ENCODE measurements at regions not wholly inside any gene's neighbourhood (a gene's known extent, or its start where the extent isn't known, plus 50 kb on each side); places are given as distances from the start of the nearest gene placed in this dataset.

- no peak overlapping the region for H2BK20ac ChIP-seq (ENCODE audit: low read depth, low read length, poor library complexity, severe bottlenecking)
- peaks cover 1% of the 10 kb centered on the region; the same call in 1 of the 2 replicates for H3K4me1 ChIP-seq (ENCODE audit: insufficient read depth, low read length)
Measured at GRCh38 chr16:85447693-85448313, 165.3 kb upstream of the GSE1 start.

More at GRCh38 chr16:85447693-85448313, 165.3 kb upstream of the GSE1 start:
- H3K79me2 ChIP-seq (ENCODE audit: insufficient read depth, low read length): no peaks in the 10 kb centered on the region
- no peak overlapping the region for H3K56ac ChIP-seq (ENCODE audit: insufficient read length, low read depth, low read length)
- H3K9ac ChIP-seq (ENCODE audit: extremely low read depth, insufficient read length, low read length): no peak overlapping the region
- peaks cover 21 to 41% of the 10 kb centered on the region in 2 experiments for H3K4me1 Mint-ChIP-seq
- no peak overlapping the region for H3K27ac ChIP-seq (ENCODE audit: insufficient read length, low read depth, low read length)
- no peak overlapping the region for H3K23ac ChIP-seq (ENCODE audit: insufficient read length, low read depth, low read length)
- H3K18ac ChIP-seq (ENCODE audit: insufficient read length, low read depth, low read length): no peak overlapping the region
- DNase-seq: no peak
- H3K79me1 ChIP-seq (ENCODE audit: insufficient read depth, low read depth, low read length, poor library complexity, severe bottlenecking): no peaks in the 10 kb centered on the region
- no peaks in the 10 kb centered on the region for H3K27me3 ChIP-seq (ENCODE audit: insufficient read depth, low read length)
- H3T11ph ChIP-seq (ENCODE audit: low read length): no peak overlapping the region
- H4K5ac ChIP-seq (ENCODE audit: insufficient read length, low read depth, low read length): no peak overlapping the region
- no peak overlapping the region for H2BK15ac ChIP-seq (ENCODE audit: low read depth, low read length)
- no peaks in the 10 kb centered on the region for H3K9me3 Mint-ChIP-seq
- no peak overlapping the region for H2BK12ac ChIP-seq (ENCODE audit: insufficient read length, low read depth, low read length)
- no peak overlapping the region for H3K14ac ChIP-seq (ENCODE audit: insufficient read depth, low read length)
- no peak overlapping the region for H3K27ac Mint-ChIP-seq
- H2AK5ac ChIP-seq (ENCODE audit: insufficient read length, low read length): no peak overlapping the region
- no peak overlapping the region for H3K4ac ChIP-seq (ENCODE audit: low read depth, low read length)
- H3K4me3 Mint-ChIP-seq: no peak overlapping the region
- no peak overlapping the region for H2AFZ ChIP-seq (ENCODE audit: low read length)
- no peak overlapping the region for H4K8ac ChIP-seq (replicated peaks; ENCODE audit: insufficient read length, low read depth, low read length)
- no peak overlapping the region for H4K91ac ChIP-seq (ENCODE audit: insufficient read length, low read depth, low read length)
- H3K4me2 ChIP-seq (ENCODE audit: insufficient read depth, insufficient read length, low read length): no peak overlapping the region
- H2BK120ac ChIP-seq (ENCODE audit: low read depth, low read length, poor library complexity, severe bottlenecking): no peak overlapping the region
- H3K36me3 Mint-ChIP-seq (ENCODE audit: insufficient read depth in 1 of 3, low read depth in 3 of 3): no peaks in the 10 kb centered on the region
- WGBS (ENCODE audit: extremely low coverage, insufficient read length, low lambda C conversion rate): no CpG with 5 or more reads among the region's 11 CpGs
- H3K27me3 Mint-ChIP-seq (ENCODE audit: low read depth): peaks cover 9% of the 10 kb centered on the region
- H3K23me2 ChIP-seq (ENCODE audit: insufficient read length, low read depth, low read length, poor library complexity, severe bottlenecking): no peaks in the 10 kb centered on the region
- TF ChIP-seq CTCF (conservative IDR thresholded peaks at IDR 0.05): no peak
- H4K20me1 ChIP-seq (ENCODE audit: control insufficient read depth, insufficient read depth, insufficient read length): peaks cover 6% of the 10 kb centered on the region
- no peak overlapping the region for H2BK5ac ChIP-seq (ENCODE audit: insufficient read length, low read length)
- no peaks in the 10 kb centered on the region for H3K9me3 ChIP-seq (ENCODE audit: control insufficient read depth, low read depth, low read length)

Data from H9 (cell line).